ENCODE measurements at regions not wholly inside any gene's neighbourhood (a gene's known extent, or its start where the extent isn't known, plus 50 kb on each side); places are given as distances from the start of the nearest gene placed in this dataset.

GRCh38 chr16:52294660-52295059 is 252.3 kb downstream of the TOX3 start:
- Histone ChIP-seq H3K4me3 (ENCODE audit: low read depth in 1 of 2, low read length in 1 of 2) (no peak overlapping the region), H3K27me3 (no peaks in the 10 kb centered on the region), H3K9me3 (no peaks in the 10 kb centered on the region), H3K36me3 (no peaks in the 10 kb centered on the region), H3K4me1 (ENCODE audit: control insufficient read depth in 1 of 2, insufficient read depth in 1 of 2, low read depth in 1 of 2, low read length in 1 of 2) (no peaks in the 10 kb centered on the region), H3K27ac (no peak overlapping the region)
- TF ChIP-seq, protein P1, sequence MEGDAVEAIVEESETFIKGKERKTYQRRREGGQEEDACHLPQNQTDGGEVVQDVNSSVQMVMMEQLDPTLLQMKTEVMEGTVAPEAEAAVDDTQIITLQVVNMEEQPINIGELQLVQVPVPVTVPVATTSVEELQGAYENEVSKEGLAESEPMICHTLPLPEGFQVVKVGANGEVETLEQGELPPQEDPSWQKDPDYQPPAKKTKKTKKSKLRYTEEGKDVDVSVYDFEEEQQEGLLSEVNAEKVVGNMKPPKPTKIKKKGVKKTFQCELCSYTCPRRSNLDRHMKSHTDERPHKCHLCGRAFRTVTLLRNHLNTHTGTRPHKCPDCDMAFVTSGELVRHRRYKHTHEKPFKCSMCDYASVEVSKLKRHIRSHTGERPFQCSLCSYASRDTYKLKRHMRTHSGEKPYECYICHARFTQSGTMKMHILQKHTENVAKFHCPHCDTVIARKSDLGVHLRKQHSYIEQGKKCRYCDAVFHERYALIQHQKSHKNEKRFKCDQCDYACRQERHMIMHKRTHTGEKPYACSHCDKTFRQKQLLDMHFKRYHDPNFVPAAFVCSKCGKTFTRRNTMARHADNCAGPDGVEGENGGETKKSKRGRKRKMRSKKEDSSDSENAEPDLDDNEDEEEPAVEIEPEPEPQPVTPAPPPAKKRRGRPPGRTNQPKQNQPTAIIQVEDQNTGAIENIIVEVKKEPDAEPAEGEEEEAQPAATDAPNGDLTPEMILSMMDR (IDR thresholded peaks at IDR 0.05), result no peak

GRCh38 chr16:52293204-52293603 is 253.7 kb downstream of the TOX3 start:
- H3K36me3 ChIP-seq, result no peaks in the 10 kb centered on the region
- H3K27me3 ChIP-seq, result no peaks in the 10 kb centered on the region
- no peak overlapping the region for H3K4me3 ChIP-seq (ENCODE audit: low read depth in 1 of 2, low read length in 1 of 2)
- TF ChIP-seq, protein P1 (IDR thresholded peaks at IDR 0.05), result no peak
- no peak overlapping the region for H3K27ac ChIP-seq
- no peaks in the 10 kb centered on the region for H3K4me1 ChIP-seq (ENCODE audit: control insufficient read depth in 1 of 2, insufficient read depth in 1 of 2, low read depth in 1 of 2, low read length in 1 of 2)
- H3K9me3 ChIP-seq, result no peaks in the 10 kb centered on the region

- H3K36me3 ChIP-seq, result no peaks in the 10 kb centered on the region
- H3K4me1 ChIP-seq (ENCODE audit: control insufficient read depth in 1 of 2, insufficient read depth in 1 of 2, low read depth in 1 of 2, low read length in 1 of 2), result no peaks in the 10 kb centered on the region
- no peaks in the 10 kb centered on the region for H3K9me3 ChIP-seq
- H3K4me3 ChIP-seq (ENCODE audit: low read depth in 1 of 2, low read length in 1 of 2), result no peak overlapping the region
- TF ChIP-seq, protein P1 (IDR thresholded peaks at IDR 0.05), result no peak
- no peak overlapping the region for H3K27ac ChIP-seq
- no peaks in the 10 kb centered on the region for H3K27me3 ChIP-seq
These were observed 263.2 kb downstream of the TOX3 start for GRCh38 chr16:52283584-52284375.

DNA sequence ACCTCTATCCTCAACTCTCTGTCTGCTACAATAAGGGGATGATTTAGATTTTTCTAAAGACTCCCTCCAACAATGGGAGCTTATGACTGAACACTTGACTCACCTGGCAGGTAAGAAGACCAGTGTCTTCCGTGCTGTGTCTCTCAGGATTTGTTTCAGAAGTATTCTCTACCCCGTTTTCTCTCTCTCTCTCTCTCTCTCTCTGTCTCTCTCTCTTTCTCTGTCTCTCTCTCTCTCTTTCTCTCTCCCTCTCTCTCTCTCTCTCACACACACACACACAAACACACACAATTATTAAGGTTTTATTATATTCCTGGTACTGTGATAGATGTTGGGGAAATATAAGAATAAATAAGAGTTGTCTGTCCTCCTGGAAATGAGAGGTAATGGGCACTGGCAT is 263.9 kb downstream of the TOX3 start:
- Histone ChIP-seq H3K4me3 (ENCODE audit: low read depth in 1 of 2, low read length in 1 of 2) (no peak overlapping the region), H3K27me3 (no peaks in the 10 kb centered on the region), H3K4me1 (ENCODE audit: control insufficient read depth in 1 of 2, insufficient read depth in 1 of 2, low read depth in 1 of 2, low read length in 1 of 2) (no peaks in the 10 kb centered on the region), H3K36me3 (no peaks in the 10 kb centered on the region), H3K27ac (no peak overlapping the region), H3K9me3 (no peaks in the 10 kb centered on the region)
- TF ChIP-seq, protein P1 (IDR thresholded peaks at IDR 0.05), result no peak

DNA sequence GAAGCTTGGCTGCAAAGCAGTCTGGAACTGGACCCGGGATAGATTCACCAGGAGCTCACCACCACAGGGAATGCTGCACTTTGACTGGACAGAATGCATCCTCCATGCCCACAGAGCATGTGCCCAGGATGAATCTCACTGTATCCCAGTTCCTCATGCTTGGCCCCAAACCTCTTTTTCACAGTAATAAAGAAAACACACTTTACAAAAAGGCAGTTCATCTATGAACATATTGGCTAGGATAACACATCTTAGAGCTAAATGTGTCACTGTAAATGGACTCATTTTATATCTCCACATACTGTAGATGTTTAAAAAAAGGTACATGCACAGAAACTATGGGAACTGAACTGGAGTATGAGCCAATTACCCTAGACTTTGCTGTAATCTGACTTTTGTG is 266.9 kb downstream of the TOX3 start:
- no peaks in the 10 kb centered on the region for H3K36me3 ChIP-seq
- no peaks in the 10 kb centered on the region for H3K9me3 ChIP-seq
- H3K27me3 ChIP-seq, result no peaks in the 10 kb centered on the region
- TF ChIP-seq, protein P1 (IDR thresholded peaks at IDR 0.05), result no peak
- no peaks in the 10 kb centered on the region for H3K4me1 ChIP-seq (ENCODE audit: control insufficient read depth in 1 of 2, insufficient read depth in 1 of 2, low read depth in 1 of 2, low read length in 1 of 2)
- H3K4me3 ChIP-seq (ENCODE audit: low read depth in 1 of 2, low read length in 1 of 2), result no peak overlapping the region
- no peak overlapping the region for H3K27ac ChIP-seq
